Transverse colon (tissue), 4 donors: ENCODE measurements at regions not wholly inside any gene's neighbourhood (a gene's known extent, or its start where the extent isn't known, plus 50 kb on each side); places are given as distances from the start of the nearest gene placed in this dataset.

Experiments
- DNase-seq: peaks from one replicate; pipeline ENCODE4 v3.0.0-alpha.2; 2019
- H3K27ac ChIP-seq, 4 donors: fragments of 200-600 bp; sonication (generic); 2 replicates each; pipeline ENCODE4 v1.5.1; 2016 to 2018; ENCODE audit warnings: inconsistent platforms in 4 of 4
- H3K27me3 ChIP-seq: fragments of 200-600 bp; sonication (generic); 2 replicates; pipeline ENCODE4 v1.5.1; 2017; ENCODE audit warnings: inconsistent platforms
- H3K36me3 ChIP-seq, 4 donors: fragments of 200-600 bp; sonication (generic); 2 replicates each; pipeline ENCODE4 v1.5.1; 2017 to 2019; ENCODE audit warnings: inconsistent platforms in 4 of 4
- H3K4me1 ChIP-seq, 4 donors: fragments of 200-600 bp; sonication (generic); 2 replicates each; pipeline ENCODE4 v1.5.1; 2017 to 2020; ENCODE audit warnings: inconsistent platforms in 4 of 4
- H3K4me3 ChIP-seq, 4 donors: fragments of 200-600 bp; sonication (generic); 1 replicate in 1 of 4; 2 replicates in 3 of 4; pipeline versions ENCODE4 v1.5.1 to v1.6.1; 2017 to 2019; ENCODE audit warnings: inconsistent platforms in 4 of 4
- H3K9me3 ChIP-seq, 2 donors: fragments of 200-600 bp; sonication (generic); 2 replicates each; pipeline ENCODE4 v1.5.1; 2017 to 2019; ENCODE audit warnings: inconsistent platforms in 2 of 2
- EP300 ChIP-seq: sonication (generic); formaldehyde crosslinking; IDR thresholded peaks from one replicate; pipeline ENCODE4 v1.6.1; 2017; ENCODE audit warnings: antibody characterized with exemption, low read depth
- POLR2A ChIP-seq: fragments of 450-650 bp; IDR thresholded peaks from one replicate; pipeline ENCODE4 v1.6.1; 2016; ENCODE audit warnings: antibody characterized with exemption, mild to moderate bottlenecking, moderate library complexity
- POLR2AphosphoS5 ChIP-seq, 3 donors: sonication (generic); formaldehyde crosslinking; IDR thresholded peaks; one replicate each; pipeline ENCODE4 v1.6.1; 2016; ENCODE audit warnings: antibody characterized with exemption in 3 of 3
- WGBS, 2 donors: methylation state at CpG; one replicate each; pipeline ENCODE4 v1.1.5; 2018; ENCODE audit warnings: low coverage in 1 of 2; 5-methylcytosine and 5-hydroxymethylcytosine counted together
- in situ Hi-C, 4 donors: fragments of 200-750 bp; cut with MboI; loops; one replicate each; pipeline versions ENCODE4 v1.15.0 to v1.15.1; 2017; ENCODE audit warnings: low sequenced_read_pairs in 3 of 4, low pct_ligation_motif_present in 1 of 4, low pct_unique_long_range_greater_than_20kb in 1 of 4
- intact Hi-C: fragments of 100-400 bp; cut with DNase I; formaldehyde crosslinking; loops from one replicate; pipeline ENCODE4 v1.15.1; 2023; ENCODE audit warnings: low total_unique reads
- TF ChIP-seq, protein P1 (sequence below), 5 experiments: fragments of 200-600 bp in 3 of 5; fragments of 450-650 bp in 2 of 5; sonication (generic) in 3 of 5; IDR thresholded peaks; 1 replicate in 2 of 5; 2 replicates in 3 of 5; pipeline ENCODE4 v1.5.1; 2016 to 2017; ENCODE audit warnings: antibody characterized with exemption in 5 of 5, inconsistent platforms in 3 of 5, mild to moderate bottlenecking in 2 of 5, moderate library complexity in 1 of 5

DNA sequence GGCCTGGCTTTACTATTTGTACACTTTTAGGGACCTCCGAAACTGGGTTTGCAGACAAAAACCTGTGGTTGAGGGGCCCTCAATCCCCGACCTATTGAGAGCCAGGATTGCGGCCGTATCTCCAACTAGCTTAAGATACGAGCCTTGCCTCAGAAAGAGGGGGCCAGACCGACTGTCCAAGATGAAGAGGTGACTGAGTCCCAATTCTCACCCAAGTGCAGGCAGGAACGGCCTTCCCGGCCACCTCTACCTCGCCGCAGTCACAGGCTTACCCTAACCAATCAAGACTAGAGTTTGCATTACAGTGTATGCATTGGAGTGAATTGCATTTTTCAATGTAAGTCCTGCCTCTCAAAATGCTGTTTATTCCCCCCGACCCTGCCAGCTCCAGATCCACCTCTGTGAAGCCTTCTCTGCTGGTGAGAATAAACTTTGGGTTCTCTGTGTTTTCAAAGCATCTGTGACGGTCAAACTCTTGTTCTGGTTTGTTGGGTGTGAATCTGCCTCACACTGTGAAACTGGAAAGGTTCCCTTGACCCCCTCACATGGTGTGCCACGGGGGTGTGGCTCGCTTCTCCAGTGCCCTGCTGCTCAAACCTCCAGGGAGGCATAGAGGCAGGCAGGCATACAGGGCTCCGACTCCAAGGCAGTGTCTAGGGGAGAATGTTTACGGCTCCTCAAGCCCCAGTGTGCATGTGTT lies 62.2 kb upstream of the WLS start:
- in situ Hi-C loops (no loop called here), intact Hi-C loops (no loop called here)
- H3K27me3 ChIP-seq, result no peaks in the 10 kb centered on the region
- WGBS, 2 donors, result 65 to 86% methylated on average over 4 to 16 of the region's 16 CpGs
- peaks cover 0 to 7% (median 0%) of the 10 kb centered on the region in 4 donors for H3K4me1 ChIP-seq
- no peak overlapping the region for H3K27ac ChIP-seq
- no peak for TF ChIP-seq POLR2AphosphoS5 (IDR thresholded peaks at IDR 0.05)
- TF ChIP-seq, protein P1, sequence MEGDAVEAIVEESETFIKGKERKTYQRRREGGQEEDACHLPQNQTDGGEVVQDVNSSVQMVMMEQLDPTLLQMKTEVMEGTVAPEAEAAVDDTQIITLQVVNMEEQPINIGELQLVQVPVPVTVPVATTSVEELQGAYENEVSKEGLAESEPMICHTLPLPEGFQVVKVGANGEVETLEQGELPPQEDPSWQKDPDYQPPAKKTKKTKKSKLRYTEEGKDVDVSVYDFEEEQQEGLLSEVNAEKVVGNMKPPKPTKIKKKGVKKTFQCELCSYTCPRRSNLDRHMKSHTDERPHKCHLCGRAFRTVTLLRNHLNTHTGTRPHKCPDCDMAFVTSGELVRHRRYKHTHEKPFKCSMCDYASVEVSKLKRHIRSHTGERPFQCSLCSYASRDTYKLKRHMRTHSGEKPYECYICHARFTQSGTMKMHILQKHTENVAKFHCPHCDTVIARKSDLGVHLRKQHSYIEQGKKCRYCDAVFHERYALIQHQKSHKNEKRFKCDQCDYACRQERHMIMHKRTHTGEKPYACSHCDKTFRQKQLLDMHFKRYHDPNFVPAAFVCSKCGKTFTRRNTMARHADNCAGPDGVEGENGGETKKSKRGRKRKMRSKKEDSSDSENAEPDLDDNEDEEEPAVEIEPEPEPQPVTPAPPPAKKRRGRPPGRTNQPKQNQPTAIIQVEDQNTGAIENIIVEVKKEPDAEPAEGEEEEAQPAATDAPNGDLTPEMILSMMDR (IDR thresholded peaks at IDR 0.05), result no peak
- TF ChIP-seq EP300, result no peak
- no peak for TF ChIP-seq POLR2A
- H3K4me3 ChIP-seq, result no peak overlapping the region
- no peaks in the 10 kb centered on the region for H3K36me3 ChIP-seq
- no peaks in the 10 kb centered on the region for H3K9me3 ChIP-seq
- no peak for DNase-seq

DNA sequence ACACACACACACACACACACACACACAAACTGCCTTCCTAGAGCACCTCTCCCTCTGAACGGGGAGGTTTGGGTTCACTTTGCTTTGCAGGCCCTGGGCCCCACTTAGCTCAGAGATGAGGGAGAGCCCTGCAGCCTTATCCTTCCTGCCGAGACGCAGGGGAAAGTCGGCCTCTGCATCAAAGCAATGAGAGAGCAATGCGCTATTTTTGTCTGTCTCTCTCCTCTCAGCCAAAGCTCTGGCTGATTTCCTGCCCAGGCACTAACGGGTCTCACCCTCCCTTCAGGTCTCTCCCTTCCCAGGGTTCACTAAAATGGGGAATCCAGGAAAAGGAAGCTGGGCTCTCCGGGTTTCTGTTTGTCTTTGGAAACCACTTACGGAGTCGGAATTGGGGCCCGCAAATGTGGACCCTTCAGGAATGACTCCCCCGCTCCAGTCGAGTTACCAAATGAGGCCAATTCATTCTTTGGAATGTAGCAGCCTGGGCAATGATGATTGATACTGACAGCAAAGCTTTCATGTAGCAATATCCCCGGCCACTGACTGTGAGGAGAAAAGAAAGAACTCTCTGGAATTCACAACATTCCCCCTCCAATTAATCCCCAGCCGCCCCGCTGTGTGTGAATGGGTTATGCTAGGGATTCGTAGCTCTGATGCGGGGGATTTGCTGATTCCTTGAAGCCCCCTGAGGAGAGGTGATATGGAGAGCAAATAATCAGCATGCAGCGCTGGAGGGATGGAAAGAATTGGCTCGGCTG lies 61.5 kb upstream of the WLS start:
- 80 to 89% methylated on average over 3 to 18 of the region's 19 CpGs for WGBS, 2 donors
- intact Hi-C loops (no loop called here), in situ Hi-C loops (no loop called here)
- H3K9me3 ChIP-seq, result no peaks in the 10 kb centered on the region
- H3K4me3 ChIP-seq, result no peak overlapping the region
- TF ChIP-seq EP300 (no peak), POLR2A (no peak), POLR2AphosphoS5 (IDR thresholded peaks at IDR 0.05) (no peak)
- TF ChIP-seq, protein P1 (IDR thresholded peaks at IDR 0.05), result no peak
- no peak overlapping the region for H3K27ac ChIP-seq
- no peaks in the 10 kb centered on the region for H3K36me3 ChIP-seq
- DNase-seq, result no peak
- peaks cover 0 to 7% (median 0%) of the 10 kb centered on the region in 4 donors for H3K4me1 ChIP-seq
- H3K27me3 ChIP-seq, result no peaks in the 10 kb centered on the region

DNA sequence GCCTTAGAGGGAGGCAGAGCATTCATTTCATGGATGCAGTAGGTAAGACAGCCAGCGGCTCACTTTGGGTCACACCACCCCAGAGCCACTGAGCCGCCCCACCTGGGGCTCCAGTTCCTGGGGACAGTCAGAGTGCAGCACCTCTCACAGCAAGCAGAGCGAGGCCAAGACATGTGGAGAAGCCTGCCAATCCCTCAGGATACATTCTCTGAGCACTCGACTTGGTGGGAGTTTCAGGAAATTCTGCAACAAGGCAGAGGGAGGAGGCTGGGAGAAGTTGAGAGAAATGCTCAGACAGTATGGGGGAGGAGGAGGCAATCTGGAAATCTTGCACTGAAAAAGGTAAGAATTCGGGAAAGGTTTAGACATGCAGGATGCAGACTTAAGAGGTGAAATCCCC lies 60.8 kb upstream of the WLS start:
- WGBS, 2 donors, result 75% methylated on average over 5 of the region's 5 CpGs; no CpG with 5 or more reads in 1 of the 2 donors
- Histone ChIP-seq H3K36me3 (no peaks in the 10 kb centered on the region), H3K27ac (no peak overlapping the region), H3K4me1 (peaks cover 0 to 7% (median 0%) of the 10 kb centered on the region in 4 donors), H3K27me3 (no peaks in the 10 kb centered on the region), H3K4me3 (no peak overlapping the region), H3K9me3 (no peaks in the 10 kb centered on the region)
- TF ChIP-seq EP300, result no peak
- TF ChIP-seq POLR2AphosphoS5 (IDR thresholded peaks at IDR 0.05), result no peak
- TF ChIP-seq POLR2A, result no peak
- TF ChIP-seq, protein P1 (IDR thresholded peaks at IDR 0.05), result no peak
- intact Hi-C loops (no loop called here), in situ Hi-C loops (no loop called here)
- DNase-seq, result no peak

DNA sequence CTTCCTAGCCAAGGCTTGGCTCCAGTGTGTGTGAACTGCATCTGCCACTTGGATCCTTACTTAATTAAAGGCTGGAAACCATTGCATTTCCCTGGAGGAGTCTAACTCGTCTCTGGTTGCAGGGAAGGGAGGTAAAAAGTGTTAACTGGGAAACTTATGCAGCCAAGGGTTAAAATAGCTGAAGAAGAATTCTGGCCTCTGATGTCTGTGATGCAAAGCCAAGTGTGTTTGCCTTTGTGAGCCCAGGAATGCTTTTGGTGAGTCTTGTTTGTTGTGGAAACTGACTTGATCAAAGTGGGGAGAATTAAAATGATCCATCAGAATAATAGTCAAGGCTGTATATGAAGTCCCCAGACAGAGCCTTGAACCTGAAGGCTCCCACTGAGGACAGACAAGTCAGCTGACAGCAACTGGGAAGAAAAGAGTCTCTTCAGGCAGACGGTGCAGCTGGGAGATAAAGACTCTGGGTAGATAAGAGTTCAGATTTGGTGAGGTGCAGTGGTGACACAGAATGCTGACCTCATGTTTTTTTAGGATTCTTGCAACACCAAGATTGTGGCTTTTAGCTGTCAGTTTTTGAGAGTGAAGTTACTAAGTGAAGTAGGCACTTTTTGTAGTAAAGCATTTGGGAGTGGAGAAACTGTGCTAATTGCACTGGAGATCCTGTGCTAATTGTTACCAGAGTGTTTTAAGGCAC lies 59.5 kb upstream of the WLS start:
- DNase-seq, result no peak
- no peak overlapping the region for H3K27ac ChIP-seq
- no peaks in the 10 kb centered on the region for H3K27me3 ChIP-seq
- in situ Hi-C loops (no loop called here), intact Hi-C loops (no loop called here)
- H3K4me1 ChIP-seq, result peaks cover 0 to 7% (median 0%) of the 10 kb centered on the region in 4 donors
- H3K9me3 ChIP-seq, result no peaks in the 10 kb centered on the region
- no peak overlapping the region for H3K4me3 ChIP-seq
- 13 to 46% methylated on average over 1 to 2 of the region's 2 CpGs for WGBS, 2 donors
- TF ChIP-seq EP300 (no peak), POLR2AphosphoS5 (IDR thresholded peaks at IDR 0.05) (no peak), POLR2A (no peak)
- TF ChIP-seq, protein P1 (IDR thresholded peaks at IDR 0.05), result no peak
- H3K36me3 ChIP-seq, result no peaks in the 10 kb centered on the region
